Liver (tissue), 8 donors: ENCODE measurements at regions not wholly inside any gene's neighbourhood (a gene's known extent, or its start where the extent isn't known, plus 50 kb on each side); places are given as distances from the start of the nearest gene placed in this dataset.

Experiments
- DNase-seq: peaks from one replicate; pipeline ENCODE4 v3.0.0-alpha.2; 2017; ENCODE audit warnings: low spot score
- H3K27ac ChIP-seq, 2 donors: one replicate each; pipeline ENCODE4 v1.7.0; 2013; ENCODE audit warnings: inconsistent platforms in 2 of 2, low read length in 2 of 2, control low read depth in 1 of 2, low read depth in 1 of 2, mild to moderate bottlenecking in 1 of 2
- H3K27me3 ChIP-seq, 4 donors: one replicate each; pipeline versions ENCODE4 v1.6.1 to v1.7.0; 2013; ENCODE audit warnings: low read length in 3 of 4, inconsistent platforms in 1 of 4, mild to moderate bottlenecking in 1 of 4, moderate library complexity in 1 of 4; ENCODE audit not compliant: control insufficient read depth in 4 of 4, insufficient read depth in 4 of 4
- H3K36me3 ChIP-seq, 4 donors: one replicate each; pipeline versions ENCODE4 v1.6.1 to v1.7.0; 2013; ENCODE audit warnings: low read length in 3 of 4, mild to moderate bottlenecking in 3 of 4, low read depth in 1 of 4, moderate library complexity in 1 of 4; ENCODE audit not compliant: control insufficient read depth in 4 of 4, insufficient read depth in 3 of 4
- H3K4me1 ChIP-seq, 4 donors: one replicate each; pipeline versions ENCODE4 v1.6.1 to v1.7.0; 2013; ENCODE audit warnings: low read length in 3 of 4, mild to moderate bottlenecking in 3 of 4, moderate library complexity in 1 of 4; ENCODE audit not compliant: control insufficient read depth in 4 of 4, insufficient read depth in 4 of 4
- H3K4me3 ChIP-seq, 3 donors: one replicate each; pipeline versions ENCODE4 v1.6.1 to v1.7.0; 2013; ENCODE audit warnings: low read length in 3 of 3, control low read depth in 1 of 3, low read depth in 1 of 3, mild to moderate bottlenecking in 1 of 3
- H3K9ac ChIP-seq, 2 donors: one replicate each; pipeline ENCODE4 v1.7.0; 2013; ENCODE audit warnings: low read length in 2 of 2, mild to moderate bottlenecking in 2 of 2, moderate library complexity in 2 of 2, control low read depth in 1 of 2, low read depth in 1 of 2
- H3K9me3 ChIP-seq, 4 donors: one replicate each; pipeline versions ENCODE4 v1.6.1 to v1.7.0; 2013; ENCODE audit warnings: low read length in 3 of 4; ENCODE audit not compliant: control insufficient read depth in 4 of 4
- EGR1 ChIP-seq, 2 donors: IDR thresholded peaks; 2 replicates each; pipeline ENCODE4 v1.6.1; 2016 to 2018; ENCODE audit warnings: antibody characterized with exemption in 2 of 2, low read depth in 2 of 2
- FOXA1 ChIP-seq: IDR thresholded peaks from 2 replicates; pipeline ENCODE4 v1.6.1; 2016; ENCODE audit warnings: antibody characterized with exemption
- FOXA2 ChIP-seq: IDR thresholded peaks from 2 replicates; pipeline ENCODE4 v1.6.1; 2016; ENCODE audit warnings: antibody characterized with exemption
- GABPA ChIP-seq, 2 donors: IDR thresholded peaks in 1 of 2; conservative IDR thresholded peaks in 1 of 2; 2 replicates each; pipeline ENCODE4 v1.6.1; 2016; ENCODE audit warnings: antibody characterized with exemption in 2 of 2, mild to moderate bottlenecking in 1 of 2, moderate library complexity in 1 of 2
- HNF4A ChIP-seq, 2 donors: conservative IDR thresholded peaks; 2 replicates each; pipeline ENCODE4 v1.6.1; 2016; ENCODE audit warnings: antibody characterized with exemption in 2 of 2, mild to moderate bottlenecking in 2 of 2
- HNF4G ChIP-seq: IDR thresholded peaks from 2 replicates; pipeline ENCODE4 v1.6.1; 2016; ENCODE audit warnings: antibody characterized with exemption
- JUND ChIP-seq, 2 donors: IDR thresholded peaks; 2 replicates each; pipeline ENCODE4 v1.6.1; 2016; ENCODE audit warnings: antibody characterized with exemption in 2 of 2
- NR2F2 ChIP-seq: IDR thresholded peaks from 2 replicates; pipeline ENCODE4 v1.6.1; 2016; ENCODE audit warnings: antibody characterized with exemption
- RAD21 ChIP-seq, 2 donors: IDR thresholded peaks; 2 replicates each; pipeline ENCODE4 v1.6.1; 2016; ENCODE audit warnings: antibody characterized with exemption in 2 of 2, mild to moderate bottlenecking in 2 of 2
- RXRA ChIP-seq, 2 donors: IDR thresholded peaks; 2 replicates each; pipeline ENCODE4 v1.6.1; 2017 to 2018; ENCODE audit warnings: antibody characterized with exemption in 2 of 2, mild to moderate bottlenecking in 1 of 2
- SP1 ChIP-seq: IDR thresholded peaks from 2 replicates; pipeline ENCODE4 v1.6.1; 2018; ENCODE audit warnings: antibody characterized with exemption, mild to moderate bottlenecking
- TAF1 ChIP-seq: conservative IDR thresholded peaks from 2 replicates; pipeline ENCODE4 v1.6.1; 2016; ENCODE audit warnings: antibody characterized with exemption, mild to moderate bottlenecking
- WGBS: extraction: QIAGEN DNeasy Blood & Tissue Kit; methylation state at CpG from one replicate; pipeline ENCODE4 v1.1.7; 2013; 5-methylcytosine and 5-hydroxymethylcytosine counted together
- TF ChIP-seq, protein P1 (sequence below): IDR thresholded peaks from 2 replicates; pipeline ENCODE4 v1.6.1; 2016; ENCODE audit warnings: antibody characterized with exemption
- TF ChIP-seq, protein P2 (sequence below): IDR thresholded peaks from 2 replicates; pipeline ENCODE4 v1.6.1; 2016; ENCODE audit warnings: antibody characterized with exemption, mild to moderate bottlenecking
- TF ChIP-seq, protein P3 (sequence below): fragments of 150-350 bp; IDR thresholded peaks from 2 replicates; pipeline ENCODE4 v1.5.1; 2017; ENCODE audit warnings: improper control_type of control experiment, low read depth, low read length; ENCODE audit not compliant: missing input control
- TF ChIP-seq, protein P4 (sequence below): IDR thresholded peaks from 2 replicates; pipeline ENCODE4 v1.6.1; 2016; ENCODE audit warnings: antibody characterized with exemption
- TF ChIP-seq, protein P5 (sequence below): IDR thresholded peaks from 2 replicates; pipeline ENCODE4 v1.6.1; 2016; ENCODE audit warnings: antibody characterized with exemption
- donor health status: healthy.
- donor health status: healthy.
- donor health status: healthy.
- donor health status: healthy.
- donor health status: healthy.

DNA sequence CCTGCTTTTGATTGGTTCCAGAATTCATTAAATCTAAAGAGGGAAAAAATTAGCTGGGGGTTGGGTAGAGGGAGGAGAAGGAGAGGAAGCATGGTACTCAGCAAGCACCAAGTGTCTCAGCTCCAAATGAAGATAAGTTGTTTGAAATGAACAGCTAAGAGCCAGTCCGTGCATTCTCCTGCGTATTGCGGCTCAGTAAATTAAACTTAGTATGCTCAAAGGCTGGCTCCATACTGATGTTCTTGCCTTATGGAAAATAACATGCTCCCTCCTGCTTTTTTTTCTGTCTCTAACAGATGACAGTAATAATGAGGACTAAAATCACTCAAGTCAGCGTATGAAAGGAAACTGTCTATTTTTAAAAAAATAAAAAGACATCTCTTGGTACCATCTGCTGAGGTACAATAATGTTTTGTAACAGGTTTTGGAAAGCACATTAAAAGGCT is 161.0 kb downstream of the SPATA31D1 start:
- no peak overlapping the region for H3K4me3 ChIP-seq
- H3K9me3 ChIP-seq, result no peaks in the 10 kb centered on the region
- no peaks in the 10 kb centered on the region for H3K27me3 ChIP-seq
- H3K4me1 ChIP-seq, result peaks cover 0 to 4% (median 1%) of the 10 kb centered on the region in 4 donors
- H3K9ac ChIP-seq, result no peak overlapping the region
- WGBS, result 93% methylated on average over 4 of the region's 4 CpGs
- no peak overlapping the region for H3K27ac ChIP-seq
- H3K36me3 ChIP-seq, result no peaks in the 10 kb centered on the region
- TF ChIP-seq HNF4G (no peak), GABPA (IDR thresholded peaks at IDR 0.05 in 1 of 2, conservative IDR thresholded peaks at IDR 0.05 in 1 of 2) (no peak), SP1 (no peak), FOXA1 (no peak), JUND (IDR thresholded peaks at IDR 0.05) (no peak), TAF1 (no peak), RAD21 (IDR thresholded peaks at IDR 0.05) (no peak), RXRA (IDR thresholded peaks at IDR 0.05) (no peak), EGR1 (IDR thresholded peaks at IDR 0.05; ENCODE audit: low read depth in 2 of 2) (no peak), FOXA2 (no peak), NR2F2 (no peak), HNF4A (conservative IDR thresholded peaks at IDR 0.05) (no peak)
- TF ChIP-seq, protein P1, sequence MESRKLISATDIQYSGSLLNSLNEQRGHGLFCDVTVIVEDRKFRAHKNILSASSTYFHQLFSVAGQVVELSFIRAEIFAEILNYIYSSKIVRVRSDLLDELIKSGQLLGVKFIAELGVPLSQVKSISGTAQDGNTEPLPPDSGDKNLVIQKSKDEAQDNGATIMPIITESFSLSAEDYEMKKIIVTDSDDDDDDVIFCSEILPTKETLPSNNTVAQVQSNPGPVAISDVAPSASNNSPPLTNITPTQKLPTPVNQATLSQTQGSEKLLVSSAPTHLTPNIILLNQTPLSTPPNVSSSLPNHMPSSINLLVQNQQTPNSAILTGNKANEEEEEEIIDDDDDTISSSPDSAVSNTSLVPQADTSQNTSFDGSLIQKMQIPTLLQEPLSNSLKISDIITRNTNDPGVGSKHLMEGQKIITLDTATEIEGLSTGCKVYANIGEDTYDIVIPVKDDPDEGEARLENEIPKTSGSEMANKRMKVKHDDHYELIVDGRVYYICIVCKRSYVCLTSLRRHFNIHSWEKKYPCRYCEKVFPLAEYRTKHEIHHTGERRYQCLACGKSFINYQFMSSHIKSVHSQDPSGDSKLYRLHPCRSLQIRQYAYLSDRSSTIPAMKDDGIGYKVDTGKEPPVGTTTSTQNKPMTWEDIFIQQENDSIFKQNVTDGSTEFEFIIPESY, result no peak
- TF ChIP-seq, protein P2, sequence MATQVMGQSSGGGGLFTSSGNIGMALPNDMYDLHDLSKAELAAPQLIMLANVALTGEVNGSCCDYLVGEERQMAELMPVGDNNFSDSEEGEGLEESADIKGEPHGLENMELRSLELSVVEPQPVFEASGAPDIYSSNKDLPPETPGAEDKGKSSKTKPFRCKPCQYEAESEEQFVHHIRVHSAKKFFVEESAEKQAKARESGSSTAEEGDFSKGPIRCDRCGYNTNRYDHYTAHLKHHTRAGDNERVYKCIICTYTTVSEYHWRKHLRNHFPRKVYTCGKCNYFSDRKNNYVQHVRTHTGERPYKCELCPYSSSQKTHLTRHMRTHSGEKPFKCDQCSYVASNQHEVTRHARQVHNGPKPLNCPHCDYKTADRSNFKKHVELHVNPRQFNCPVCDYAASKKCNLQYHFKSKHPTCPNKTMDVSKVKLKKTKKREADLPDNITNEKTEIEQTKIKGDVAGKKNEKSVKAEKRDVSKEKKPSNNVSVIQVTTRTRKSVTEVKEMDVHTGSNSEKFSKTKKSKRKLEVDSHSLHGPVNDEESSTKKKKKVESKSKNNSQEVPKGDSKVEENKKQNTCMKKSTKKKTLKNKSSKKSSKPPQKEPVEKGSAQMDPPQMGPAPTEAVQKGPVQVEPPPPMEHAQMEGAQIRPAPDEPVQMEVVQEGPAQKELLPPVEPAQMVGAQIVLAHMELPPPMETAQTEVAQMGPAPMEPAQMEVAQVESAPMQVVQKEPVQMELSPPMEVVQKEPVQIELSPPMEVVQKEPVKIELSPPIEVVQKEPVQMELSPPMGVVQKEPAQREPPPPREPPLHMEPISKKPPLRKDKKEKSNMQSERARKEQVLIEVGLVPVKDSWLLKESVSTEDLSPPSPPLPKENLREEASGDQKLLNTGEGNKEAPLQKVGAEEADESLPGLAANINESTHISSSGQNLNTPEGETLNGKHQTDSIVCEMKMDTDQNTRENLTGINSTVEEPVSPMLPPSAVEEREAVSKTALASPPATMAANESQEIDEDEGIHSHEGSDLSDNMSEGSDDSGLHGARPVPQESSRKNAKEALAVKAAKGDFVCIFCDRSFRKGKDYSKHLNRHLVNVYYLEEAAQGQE, result no peak
- TF ChIP-seq, protein P3, sequence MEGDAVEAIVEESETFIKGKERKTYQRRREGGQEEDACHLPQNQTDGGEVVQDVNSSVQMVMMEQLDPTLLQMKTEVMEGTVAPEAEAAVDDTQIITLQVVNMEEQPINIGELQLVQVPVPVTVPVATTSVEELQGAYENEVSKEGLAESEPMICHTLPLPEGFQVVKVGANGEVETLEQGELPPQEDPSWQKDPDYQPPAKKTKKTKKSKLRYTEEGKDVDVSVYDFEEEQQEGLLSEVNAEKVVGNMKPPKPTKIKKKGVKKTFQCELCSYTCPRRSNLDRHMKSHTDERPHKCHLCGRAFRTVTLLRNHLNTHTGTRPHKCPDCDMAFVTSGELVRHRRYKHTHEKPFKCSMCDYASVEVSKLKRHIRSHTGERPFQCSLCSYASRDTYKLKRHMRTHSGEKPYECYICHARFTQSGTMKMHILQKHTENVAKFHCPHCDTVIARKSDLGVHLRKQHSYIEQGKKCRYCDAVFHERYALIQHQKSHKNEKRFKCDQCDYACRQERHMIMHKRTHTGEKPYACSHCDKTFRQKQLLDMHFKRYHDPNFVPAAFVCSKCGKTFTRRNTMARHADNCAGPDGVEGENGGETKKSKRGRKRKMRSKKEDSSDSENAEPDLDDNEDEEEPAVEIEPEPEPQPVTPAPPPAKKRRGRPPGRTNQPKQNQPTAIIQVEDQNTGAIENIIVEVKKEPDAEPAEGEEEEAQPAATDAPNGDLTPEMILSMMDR, result no peak
- TF ChIP-seq, protein P4, sequence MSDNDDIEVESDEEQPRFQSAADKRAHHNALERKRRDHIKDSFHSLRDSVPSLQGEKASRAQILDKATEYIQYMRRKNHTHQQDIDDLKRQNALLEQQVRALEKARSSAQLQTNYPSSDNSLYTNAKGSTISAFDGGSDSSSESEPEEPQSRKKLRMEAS, result no peak
- TF ChIP-seq, protein P5, sequence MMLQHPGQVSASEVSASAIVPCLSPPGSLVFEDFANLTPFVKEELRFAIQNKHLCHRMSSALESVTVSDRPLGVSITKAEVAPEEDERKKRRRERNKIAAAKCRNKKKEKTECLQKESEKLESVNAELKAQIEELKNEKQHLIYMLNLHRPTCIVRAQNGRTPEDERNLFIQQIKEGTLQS, result no peak
- no peak for DNase-seq

DNA sequence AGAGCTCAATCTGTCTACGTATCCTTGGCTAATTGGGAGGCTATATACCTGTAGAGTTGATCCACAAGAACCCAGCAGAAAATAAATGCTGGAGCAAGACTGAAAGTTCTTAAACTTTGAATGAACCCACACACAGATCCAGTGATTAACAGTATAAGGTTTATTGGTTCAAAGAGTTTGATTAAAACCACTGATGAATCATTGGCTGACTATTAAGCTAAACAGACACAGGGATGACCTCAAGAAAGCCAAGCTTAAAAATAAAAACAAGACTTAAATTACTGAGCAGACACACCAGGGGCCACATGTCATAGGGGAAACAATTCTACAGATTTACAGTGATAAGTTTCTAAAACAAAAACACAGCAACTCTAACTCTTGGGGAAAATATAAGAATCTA is 163.6 kb downstream of the SPATA31D1 start:
- TF ChIP-seq, protein P4, result no peak
- TF ChIP-seq RXRA (IDR thresholded peaks at IDR 0.05) (no peak), TAF1 (no peak), JUND (IDR thresholded peaks at IDR 0.05) (no peak), EGR1 (IDR thresholded peaks at IDR 0.05; ENCODE audit: low read depth in 2 of 2) (no peak), FOXA1 (no peak), GABPA (IDR thresholded peaks at IDR 0.05 in 1 of 2, conservative IDR thresholded peaks at IDR 0.05 in 1 of 2) (no peak)
- TF ChIP-seq, protein P5, result no peak
- TF ChIP-seq, protein P1, result no peak
- Histone ChIP-seq H3K36me3 (no peaks in the 10 kb centered on the region), H3K9me3 (no peaks in the 10 kb centered on the region), H3K27me3 (no peaks in the 10 kb centered on the region), H3K27ac (no peak overlapping the region), H3K9ac (no peak overlapping the region), H3K4me3 (no peak overlapping the region), H3K4me1 (peaks cover 0 to 4% (median 1%) of the 10 kb centered on the region in 4 donors)
- WGBS, result 97% methylated on average over 1 of the region's 1 CpG
- DNase-seq, result no peak
